ENCODE measurements at regions not wholly inside any gene's neighbourhood (a gene's known extent, or its start where the extent isn't known, plus 50 kb on each side); places are given as distances from the start of the nearest gene placed in this dataset.

GRCh38 chr14:89030921-89031320, 206.5 kb downstream of the TTC8 start:
- ChIA-PET POLR2A (no interaction called here), CTCF (no interaction called here)
- DNase-seq (ENCODE audit: extremely low spot score): no peak
- no peak for TF ChIP-seq CTCF (IDR thresholded peaks at IDR 0.05; ENCODE audit: control extremely low read depth, extremely low read depth, low read depth, missing control alignments)

GRCh38 chr14:89032086-89032649, 207.7 kb downstream of the TTC8 start:
- no peak for TF ChIP-seq CTCF (IDR thresholded peaks at IDR 0.05; ENCODE audit: control extremely low read depth, extremely low read depth, low read depth, missing control alignments)
- ChIA-PET POLR2A (no interaction called here), CTCF (no interaction called here)
- DNase-seq (ENCODE audit: extremely low spot score): no peak

GRCh38 chr14:89033756-89034155, 209.3 kb downstream of the TTC8 start:
- no peak for DNase-seq (ENCODE audit: extremely low spot score)
- TF ChIP-seq CTCF (IDR thresholded peaks at IDR 0.05; ENCODE audit: control extremely low read depth, extremely low read depth, low read depth, missing control alignments): no peak
- ChIA-PET POLR2A (no interaction called here), CTCF (interaction anchor here (1.4 kb wide), 1 partner anchor 906 kb away, joined by 4 read pairs; no protein-coding TSS in a partner anchor)

DNA sequence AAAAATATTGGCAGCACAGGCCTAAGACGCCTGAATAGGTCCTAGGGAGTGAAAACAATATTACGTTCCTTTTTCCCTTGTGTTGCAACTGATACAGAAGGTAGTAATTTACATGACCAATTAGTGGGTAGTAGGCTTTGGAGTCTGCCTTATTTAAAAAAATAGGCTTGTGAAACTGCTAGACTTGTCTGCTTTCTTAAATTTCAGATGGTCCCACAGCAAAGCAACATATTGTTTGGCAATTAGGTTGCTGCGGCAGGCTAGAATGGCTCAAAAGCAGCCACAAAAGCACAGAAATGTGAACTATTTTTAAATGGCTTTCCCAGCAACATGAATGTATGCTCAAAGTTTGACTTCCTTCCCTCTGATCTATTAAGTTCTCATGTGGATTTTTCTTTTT, 211.9 kb downstream of the TTC8 start:
- ChIA-PET POLR2A (no interaction called here), CTCF (no interaction called here)
- DNase-seq (ENCODE audit: extremely low spot score): no peak
- no peak for TF ChIP-seq CTCF (IDR thresholded peaks at IDR 0.05; ENCODE audit: control extremely low read depth, extremely low read depth, low read depth, missing control alignments)

GRCh38 chr14:89037065-89037464, 212.6 kb downstream of the TTC8 start:
- TF ChIP-seq CTCF (IDR thresholded peaks at IDR 0.05; ENCODE audit: control extremely low read depth, extremely low read depth, low read depth, missing control alignments): no peak
- ChIA-PET CTCF (no interaction called here), POLR2A (no interaction called here)
- DNase-seq (ENCODE audit: extremely low spot score): no peak

GRCh38 chr14:89040080-89040459, 215.6 kb downstream of the TTC8 start:
- no peak for DNase-seq (ENCODE audit: extremely low spot score)
- no peak for TF ChIP-seq CTCF (IDR thresholded peaks at IDR 0.05; ENCODE audit: control extremely low read depth, extremely low read depth, low read depth, missing control alignments)
- CTCF ChIA-PET: interaction anchor here (0.9 to 4.4 kb wide), 13 partner anchors 10 to 1195 kb away, joined by 3 to 25 read pairs (median 5); no protein-coding TSS in a partner anchor
- POLR2A ChIA-PET: no interaction called here
